GM12801 (cell line): ENCODE measurements at regions not wholly inside any gene's neighbourhood (a gene's known extent, or its start where the extent isn't known, plus 50 kb on each side); places are given as distances from the start of the nearest gene placed in this dataset.

Source experiments
- CTCF ChIP-seq: IDR thresholded peaks from one replicate; pipeline ENCODE4 v1.5.1; 2011; ENCODE audit warnings: control low read depth; ENCODE audit not compliant: insufficient read length; ENCODE audit errors: extremely low read depth

DNA sequence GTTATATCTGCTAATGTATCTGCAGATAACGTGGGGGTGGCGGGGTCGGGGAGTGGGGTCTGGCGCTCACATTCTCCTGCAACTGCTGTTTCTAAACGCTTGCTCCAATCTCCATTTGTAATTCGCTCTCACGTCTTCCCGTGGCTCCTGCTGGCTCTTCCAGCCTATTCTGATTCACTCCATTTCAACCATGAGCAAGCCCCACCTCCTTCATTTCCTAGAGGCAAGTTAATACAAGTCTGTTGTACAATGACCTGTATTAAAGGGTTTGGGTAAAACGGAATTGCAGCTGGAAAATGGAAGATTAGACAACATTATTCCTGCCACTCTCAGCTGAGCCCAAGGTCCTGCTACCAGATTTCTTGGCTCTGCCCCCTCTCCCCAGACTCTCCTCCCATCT, 132.3 kb downstream of the CSNK2A3 start:
- no peak for TF ChIP-seq CTCF

- no peak for TF ChIP-seq CTCF
Measured at GRCh38 chr11:11218629-11218986, 134.4 kb downstream of the CSNK2A3 start.

GRCh38 chr11:11217929-11218628, 135.0 kb downstream of the CSNK2A3 start:
- TF ChIP-seq CTCF: no peak

GRCh38 chr11:11217289-11217928, 135.6 kb downstream of the CSNK2A3 start:
- TF ChIP-seq CTCF: no peak

GRCh38 chr11:11215944-11216343, 137.1 kb downstream of the CSNK2A3 start:
- TF ChIP-seq CTCF: no peak

- no peak for TF ChIP-seq CTCF
Measured at GRCh38 chr11:11215058-11215815, 137.8 kb downstream of the CSNK2A3 start.

GRCh38 chr11:11213117-11213516, 139.9 kb downstream of the CSNK2A3 start:
- no peak for TF ChIP-seq CTCF
